GM23338 (cell line): ENCODE measurements at regions not wholly inside any gene's neighbourhood (a gene's known extent, or its start where the extent isn't known, plus 50 kb on each side); places are given as distances from the start of the nearest gene placed in this dataset.

Source experiments
- ATAC-seq: fragments of 200-7000 bp; cut with Tn5 transposase; 3 replicates; pipeline ENCODE4 v1.9.1; 2020
- DNase-seq: peaks from one replicate; pipeline ENCODE4 v3.0.0-alpha.2; 2015; ENCODE audit warnings: low spot score
- H2AFZ ChIP-seq: fragments of 200-600 bp; sonication (generic); 2 replicates; pipeline ENCODE4 v1.8.0; 2016; ENCODE audit warnings: antibody characterized with exemption, mild to moderate bottlenecking, moderate library complexity
- H3F3A ChIP-seq: fragments of 200-600 bp; sonication (generic); replicated peaks from 2 replicates; pipeline ENCODE4 v1.8.0; 2017; ENCODE audit warnings: antibody characterized with exemption, mixed run types, low read depth
- H3K27ac ChIP-seq: fragments of 200-600 bp; sonication (generic); 2 replicates; pipeline ENCODE4 v1.6.1; 2016; ENCODE audit warnings: low read depth
- H3K27me3 ChIP-seq: fragments of 200-600 bp; sonication (generic); 2 replicates; pipeline ENCODE4 v1.8.0; 2016; ENCODE audit warnings: mild to moderate bottlenecking, mixed run types, moderate library complexity; ENCODE audit not compliant: insufficient read depth
- H3K36me3 ChIP-seq: fragments of 200-600 bp; sonication (generic); 2 replicates; pipeline ENCODE4 v1.8.0; 2016; ENCODE audit warnings: mild to moderate bottlenecking; ENCODE audit not compliant: insufficient read depth
- H3K4me1 ChIP-seq: fragments of 200-600 bp; sonication (generic); 2 replicates; pipeline ENCODE4 v1.8.0; 2016; ENCODE audit warnings: mild to moderate bottlenecking, moderate library complexity; ENCODE audit not compliant: insufficient read depth
- H3K4me2 ChIP-seq: fragments of 200-600 bp; sonication (generic); 2 replicates; pipeline ENCODE4 v1.7.1; 2017; ENCODE audit warnings: mixed run types
- H3K4me3 ChIP-seq: fragments of 200-600 bp; sonication (generic); 2 replicates; pipeline ENCODE4 v1.6.1; 2016; ENCODE audit warnings: mixed run types
- H3K79me2 ChIP-seq: fragments of 200-600 bp; sonication (generic); replicated peaks from 2 replicates; pipeline ENCODE4 v1.8.0; 2017; ENCODE audit warnings: mild to moderate bottlenecking; ENCODE audit not compliant: insufficient read depth
- H3K9me2 ChIP-seq: fragments of 200-600 bp; sonication (generic); 2 replicates; pipeline ENCODE4 v1.8.0; 2017; ENCODE audit not compliant: insufficient read depth
- H4K20me1 ChIP-seq: fragments of 200-600 bp; sonication (generic); replicated peaks from 2 replicates; pipeline ENCODE4 v1.8.0; 2017; ENCODE audit warnings: mild to moderate bottlenecking; ENCODE audit not compliant: insufficient read depth
- H3K27ac Mint-ChIP-seq: 2 replicates; pipeline ENCODE4 v1.8.0; 2020; ENCODE audit warnings: inconsistent platforms, mild to moderate bottlenecking, moderate library complexity, mixed read lengths
- H3K27me3 Mint-ChIP-seq: 3 replicates; pipeline ENCODE4 v1.8.0; 2022; ENCODE audit warnings: low read depth, mild to moderate bottlenecking, moderate library complexity, mixed read lengths, inconsistent platforms; ENCODE audit not compliant: insufficient read depth, poor library complexity
- H3K36me3 Mint-ChIP-seq: 3 replicates; pipeline ENCODE4 v1.8.0; 2021; ENCODE audit warnings: low read depth, mild to moderate bottlenecking, inconsistent platforms, moderate library complexity, mixed read lengths
- H3K4me1 Mint-ChIP-seq: 3 replicates; pipeline ENCODE4 v1.8.0; 2020; ENCODE audit warnings: mild to moderate bottlenecking, inconsistent platforms, mixed read lengths
- H3K4me3 Mint-ChIP-seq: 3 replicates; pipeline ENCODE4 v1.8.0; 2021; ENCODE audit warnings: moderate library complexity, mild to moderate bottlenecking, inconsistent platforms, mixed read lengths
- H3K9me3 Mint-ChIP-seq: 3 replicates; pipeline ENCODE4 v1.8.0; 2020; ENCODE audit warnings: moderate library complexity, mild to moderate bottlenecking, inconsistent platforms, mixed read lengths
- CREB1 ChIP-seq: fragments of 250-450 bp; sonication (Bioruptor Pico); IDR thresholded peaks from 2 replicates; pipeline ENCODE4 v1.5.0; 2020; ENCODE audit warnings: low read depth, mild to moderate bottlenecking, moderate library complexity
- EZH2 ChIP-seq: fragments of 200-600 bp; sonication (generic); IDR thresholded peaks from one replicate; pipeline ENCODE4 v1.8.0; 2017; ENCODE audit warnings: antibody characterized with exemption, mild to moderate bottlenecking, low read depth; ENCODE audit not compliant: unreplicated experiment
- EZH2phosphoT487 ChIP-seq: fragments of 200-600 bp; sonication (generic); IDR thresholded peaks from one replicate; pipeline ENCODE4 v1.8.1; 2018; ENCODE audit warnings: antibody characterized with exemption; ENCODE audit not compliant: unreplicated experiment
- JUNB ChIP-seq: IDR thresholded peaks from one replicate; pipeline ENCODE4 v1.6.1; 2016; ENCODE audit warnings: antibody characterized with exemption; ENCODE audit not compliant: unreplicated experiment
- NANOG ChIP-seq: IDR thresholded peaks from 2 replicates; pipeline ENCODE4 v1.6.1; 2016; ENCODE audit warnings: antibody characterized with exemption, borderline replicate concordance
- POLR2AphosphoS5 ChIP-seq: IDR thresholded peaks from 2 replicates; pipeline ENCODE4 v1.6.1; 2016; ENCODE audit warnings: antibody characterized with exemption, low read depth
- STAT1 ChIP-seq: IDR thresholded peaks from one replicate; pipeline ENCODE4 v1.6.1; 2016; ENCODE audit warnings: antibody characterized with exemption; ENCODE audit not compliant: unreplicated experiment
- ZNF331 ChIP-seq: fragments of 250-450 bp; sonication (Bioruptor Pico); IDR thresholded peaks from 2 replicates; pipeline ENCODE4 v1.5.0; 2020; ENCODE audit warnings: low read depth, mild to moderate bottlenecking, moderate library complexity
- TF ChIP-seq, protein P1 (sequence below): fragments of 250-450 bp; sonication (Bioruptor Pico); IDR thresholded peaks from 2 replicates; pipeline ENCODE4 v1.5.0; 2020; ENCODE audit warnings: mild to moderate bottlenecking, moderate library complexity
- TF ChIP-seq, protein P2 (sequence below): IDR thresholded peaks from 2 replicates; pipeline ENCODE4 v1.6.1; 2016; ENCODE audit warnings: antibody characterized with exemption
- TF ChIP-seq, protein P3 (sequence below), 2 experiments: fragments of 200-600 bp in 1 of 2; sonication (generic) in 1 of 2; conservative IDR thresholded peaks; 2 replicates each; pipeline versions ENCODE4 v1.5.1 to v1.6.1; 2016 to 2017; ENCODE audit warnings: antibody characterized with exemption in 2 of 2, low read depth in 2 of 2, mild to moderate bottlenecking in 2 of 2, moderate library complexity in 1 of 2

DNA sequence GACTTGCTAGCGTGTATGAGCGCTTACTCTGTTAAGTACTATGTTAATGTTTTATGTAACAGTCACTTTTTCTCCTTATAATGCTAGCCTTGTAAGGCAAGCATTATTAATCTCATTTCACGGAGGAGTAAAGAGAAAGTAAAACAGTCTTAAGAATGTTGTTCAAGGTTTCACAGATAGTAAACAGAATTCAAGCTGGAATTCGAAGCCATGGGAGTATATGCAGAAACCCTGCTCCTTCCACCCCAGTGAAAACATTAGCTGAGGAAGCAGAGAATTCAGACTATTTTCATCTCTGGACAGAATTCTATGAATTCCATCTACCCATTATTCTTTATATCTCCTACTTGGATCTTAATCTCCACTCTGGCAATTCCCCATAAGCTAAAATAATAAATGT is 1028.3 kb upstream of the WWC1 start (continued):
- TF ChIP-seq, protein P1, sequence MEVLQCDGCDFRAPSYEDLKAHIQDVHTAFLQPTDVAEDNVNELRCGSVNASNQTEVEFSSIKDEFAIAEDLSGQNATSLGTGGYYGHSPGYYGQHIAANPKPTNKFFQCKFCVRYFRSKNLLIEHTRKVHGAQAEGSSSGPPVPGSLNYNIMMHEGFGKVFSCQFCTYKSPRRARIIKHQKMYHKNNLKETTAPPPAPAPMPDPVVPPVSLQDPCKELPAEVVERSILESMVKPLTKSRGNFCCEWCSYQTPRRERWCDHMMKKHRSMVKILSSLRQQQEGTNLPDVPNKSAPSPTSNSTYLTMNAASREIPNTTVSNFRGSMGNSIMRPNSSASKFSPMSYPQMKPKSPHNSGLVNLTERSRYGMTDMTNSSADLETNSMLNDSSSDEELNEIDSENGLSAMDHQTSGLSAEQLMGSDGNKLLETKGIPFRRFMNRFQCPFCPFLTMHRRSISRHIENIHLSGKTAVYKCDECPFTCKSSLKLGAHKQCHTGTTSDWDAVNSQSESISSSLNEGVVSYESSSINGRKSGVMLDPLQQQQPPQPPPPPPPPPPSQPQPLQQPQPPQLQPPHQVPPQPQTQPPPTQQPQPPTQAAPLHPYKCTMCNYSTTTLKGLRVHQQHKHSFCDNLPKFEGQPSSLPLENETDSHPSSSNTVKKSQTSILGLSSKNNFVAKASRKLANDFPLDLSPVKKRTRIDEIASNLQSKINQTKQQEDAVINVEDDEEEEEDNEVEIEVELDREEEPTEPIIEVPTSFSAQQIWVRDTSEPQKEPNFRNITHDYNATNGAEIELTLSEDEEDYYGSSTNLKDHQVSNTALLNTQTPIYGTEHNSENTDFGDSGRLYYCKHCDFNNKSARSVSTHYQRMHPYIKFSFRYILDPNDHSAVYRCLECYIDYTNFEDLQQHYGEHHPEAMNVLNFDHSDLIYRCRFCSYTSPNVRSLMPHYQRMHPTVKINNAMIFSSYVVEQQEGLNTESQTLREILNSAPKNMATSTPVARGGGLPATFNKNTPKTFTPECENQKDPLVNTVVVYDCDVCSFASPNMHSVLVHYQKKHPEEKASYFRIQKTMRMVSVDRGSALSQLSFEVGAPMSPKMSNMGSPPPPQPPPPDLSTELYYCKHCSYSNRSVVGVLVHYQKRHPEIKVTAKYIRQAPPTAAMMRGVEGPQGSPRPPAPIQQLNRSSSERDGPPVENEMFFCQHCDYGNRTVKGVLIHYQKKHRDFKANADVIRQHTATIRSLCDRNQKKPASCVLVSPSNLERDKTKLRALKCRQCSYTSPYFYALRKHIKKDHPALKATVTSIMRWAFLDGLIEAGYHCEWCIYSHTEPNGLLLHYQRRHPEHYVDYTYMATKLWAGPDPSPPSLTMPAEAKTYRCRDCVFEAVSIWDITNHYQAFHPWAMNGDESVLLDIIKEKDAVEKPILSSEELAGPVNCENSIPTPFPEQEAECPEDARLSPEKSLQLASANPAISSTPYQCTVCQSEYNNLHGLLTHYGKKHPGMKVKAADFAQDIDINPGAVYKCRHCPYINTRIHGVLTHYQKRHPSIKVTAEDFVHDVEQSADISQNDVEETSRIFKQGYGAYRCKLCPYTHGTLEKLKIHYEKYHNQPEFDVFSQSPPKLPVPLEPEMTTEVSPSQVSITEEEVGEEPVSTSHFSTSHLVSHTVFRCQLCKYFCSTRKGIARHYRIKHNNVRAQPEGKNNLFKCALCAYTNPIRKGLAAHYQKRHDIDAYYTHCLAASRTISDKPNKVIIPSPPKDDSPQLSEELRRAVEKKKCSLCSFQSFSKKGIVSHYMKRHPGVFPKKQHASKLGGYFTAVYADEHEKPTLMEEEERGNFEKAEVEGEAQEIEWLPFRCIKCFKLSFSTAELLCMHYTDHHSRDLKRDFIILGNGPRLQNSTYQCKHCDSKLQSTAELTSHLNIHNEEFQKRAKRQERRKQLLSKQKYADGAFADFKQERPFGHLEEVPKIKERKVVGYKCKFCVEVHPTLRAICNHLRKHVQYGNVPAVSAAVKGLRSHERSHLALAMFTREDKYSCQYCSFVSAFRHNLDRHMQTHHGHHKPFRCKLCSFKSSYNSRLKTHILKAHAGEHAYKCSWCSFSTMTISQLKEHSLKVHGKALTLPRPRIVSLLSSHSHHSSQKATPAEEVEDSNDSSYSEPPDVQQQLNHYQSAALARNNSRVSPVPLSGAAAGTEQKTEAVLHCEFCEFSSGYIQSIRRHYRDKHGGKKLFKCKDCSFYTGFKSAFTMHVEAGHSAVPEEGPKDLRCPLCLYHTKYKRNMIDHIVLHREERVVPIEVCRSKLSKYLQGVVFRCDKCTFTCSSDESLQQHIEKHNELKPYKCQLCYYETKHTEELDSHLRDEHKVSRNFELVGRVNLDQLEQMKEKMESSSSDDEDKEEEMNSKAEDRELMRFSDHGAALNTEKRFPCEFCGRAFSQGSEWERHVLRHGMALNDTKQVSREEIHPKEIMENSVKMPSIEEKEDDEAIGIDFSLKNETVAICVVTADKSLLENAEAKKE (CRISPR knock-in tag), result no peak
- TF ChIP-seq STAT1, result no peak
- TF ChIP-seq EZH2phosphoT487, result no peak
- TF ChIP-seq EZH2, result no peak

DNA sequence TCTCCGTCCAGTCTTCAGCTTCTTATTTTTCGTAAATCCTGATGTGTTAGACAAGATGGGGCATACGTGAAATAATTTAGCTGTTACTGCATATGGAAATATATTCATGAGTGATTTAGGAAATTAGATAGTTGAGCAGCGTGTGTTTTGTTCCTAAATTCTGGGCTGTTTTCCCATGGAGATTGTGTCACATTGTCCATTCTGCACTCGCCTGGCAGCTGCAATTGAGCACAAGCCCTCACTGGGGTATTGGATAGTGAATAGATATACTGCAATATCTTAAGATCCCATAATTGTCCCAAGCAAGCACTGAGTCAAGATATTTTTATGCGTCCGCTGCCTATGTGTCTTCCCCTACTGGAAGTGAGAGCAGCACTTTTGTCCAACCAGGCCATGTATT is 1027.1 kb upstream of the WWC1 start:
- no peaks in the 10 kb centered on the region for H3K27me3 ChIP-seq
- no peaks in the 10 kb centered on the region for H3F3A ChIP-seq
- Mint-ChIP-seq H3K36me3 (peaks cover 6% of the 10 kb centered on the region; the same call in 1 of the 3 replicates), H3K4me3 (no peak overlapping the region), H3K9me3 (peaks cover 5% of the 10 kb centered on the region; the same call in 2 of the 3 replicates), H3K4me1 (peaks cover 13% of the 10 kb centered on the region; the same call in 2 of the 3 replicates), H3K27ac (no peak overlapping the region), H3K27me3 (no peaks in the 10 kb centered on the region)
- no peaks in the 10 kb centered on the region for H4K20me1 ChIP-seq
- no peak overlapping the region for H3K27ac ChIP-seq
- no peaks in the 10 kb centered on the region for H3K36me3 ChIP-seq
- H3K4me2 ChIP-seq, result no peak overlapping the region
- H3K4me3 ChIP-seq, result no peak overlapping the region
- H3K4me1 ChIP-seq, result peaks cover 13% of the 10 kb centered on the region
- H3K79me2 ChIP-seq, result no peaks in the 10 kb centered on the region
- TF ChIP-seq NANOG, result no peak
- H2AFZ ChIP-seq, result no peak overlapping the region
- H3K9me2 ChIP-seq, result no peaks in the 10 kb centered on the region
- DNase-seq, result no peak
- no peak for ATAC-seq

DNA sequence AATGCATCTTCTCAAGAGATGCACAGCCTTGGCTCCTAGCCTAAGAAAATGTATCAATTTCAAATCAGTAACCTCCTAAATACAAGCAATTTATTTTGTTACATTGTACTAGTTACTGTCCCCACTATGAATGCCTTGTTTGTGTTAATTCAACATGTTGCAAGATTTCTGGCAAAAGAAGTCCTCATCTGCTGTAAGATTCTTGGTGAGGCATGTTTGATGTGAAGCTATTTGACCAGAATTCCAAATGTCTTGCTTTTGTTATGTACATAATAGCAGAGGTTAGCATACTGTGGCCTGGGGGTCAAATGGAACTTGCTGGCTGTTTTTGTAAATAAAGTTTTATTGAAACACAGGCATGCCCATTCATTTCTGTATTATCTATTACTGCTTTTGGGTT is 1023.1 kb upstream of the WWC1 start:
- Histone ChIP-seq H2AFZ (no peak overlapping the region), H3F3A (no peaks in the 10 kb centered on the region), H3K4me3 (no peak overlapping the region), H3K4me2 (no peak overlapping the region), H3K79me2 (no peaks in the 10 kb centered on the region), H3K4me1 (peaks cover 18% of the 10 kb centered on the region), H3K27me3 (no peaks in the 10 kb centered on the region), H3K36me3 (no peaks in the 10 kb centered on the region), H4K20me1 (no peaks in the 10 kb centered on the region), H3K9me2 (no peaks in the 10 kb centered on the region), H3K27ac (no peak overlapping the region)
- DNase-seq (no peak), ATAC-seq (no peak)
- no peaks in the 10 kb centered on the region for H3K36me3 Mint-ChIP-seq
- H3K4me3 Mint-ChIP-seq, result no peak overlapping the region
- H3K27me3 Mint-ChIP-seq, result no peaks in the 10 kb centered on the region
- H3K27ac Mint-ChIP-seq, result no peak overlapping the region
- H3K4me1 Mint-ChIP-seq, result peaks cover 18% of the 10 kb centered on the region
- H3K9me3 Mint-ChIP-seq, result no peaks in the 10 kb centered on the region
- TF ChIP-seq, protein P2, sequence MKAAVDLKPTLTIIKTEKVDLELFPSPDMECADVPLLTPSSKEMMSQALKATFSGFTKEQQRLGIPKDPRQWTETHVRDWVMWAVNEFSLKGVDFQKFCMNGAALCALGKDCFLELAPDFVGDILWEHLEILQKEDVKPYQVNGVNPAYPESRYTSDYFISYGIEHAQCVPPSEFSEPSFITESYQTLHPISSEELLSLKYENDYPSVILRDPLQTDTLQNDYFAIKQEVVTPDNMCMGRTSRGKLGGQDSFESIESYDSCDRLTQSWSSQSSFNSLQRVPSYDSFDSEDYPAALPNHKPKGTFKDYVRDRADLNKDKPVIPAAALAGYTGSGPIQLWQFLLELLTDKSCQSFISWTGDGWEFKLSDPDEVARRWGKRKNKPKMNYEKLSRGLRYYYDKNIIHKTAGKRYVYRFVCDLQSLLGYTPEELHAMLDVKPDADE, result no peak
- TF ChIP-seq POLR2AphosphoS5 (no peak), CREB1 (CRISPR knock-in tag) (no peak), NANOG (no peak), JUNB (no peak), ZNF331 (CRISPR knock-in tag) (no peak), STAT1 (no peak), EZH2phosphoT487 (no peak), EZH2 (no peak)
- TF ChIP-seq, protein P3, sequence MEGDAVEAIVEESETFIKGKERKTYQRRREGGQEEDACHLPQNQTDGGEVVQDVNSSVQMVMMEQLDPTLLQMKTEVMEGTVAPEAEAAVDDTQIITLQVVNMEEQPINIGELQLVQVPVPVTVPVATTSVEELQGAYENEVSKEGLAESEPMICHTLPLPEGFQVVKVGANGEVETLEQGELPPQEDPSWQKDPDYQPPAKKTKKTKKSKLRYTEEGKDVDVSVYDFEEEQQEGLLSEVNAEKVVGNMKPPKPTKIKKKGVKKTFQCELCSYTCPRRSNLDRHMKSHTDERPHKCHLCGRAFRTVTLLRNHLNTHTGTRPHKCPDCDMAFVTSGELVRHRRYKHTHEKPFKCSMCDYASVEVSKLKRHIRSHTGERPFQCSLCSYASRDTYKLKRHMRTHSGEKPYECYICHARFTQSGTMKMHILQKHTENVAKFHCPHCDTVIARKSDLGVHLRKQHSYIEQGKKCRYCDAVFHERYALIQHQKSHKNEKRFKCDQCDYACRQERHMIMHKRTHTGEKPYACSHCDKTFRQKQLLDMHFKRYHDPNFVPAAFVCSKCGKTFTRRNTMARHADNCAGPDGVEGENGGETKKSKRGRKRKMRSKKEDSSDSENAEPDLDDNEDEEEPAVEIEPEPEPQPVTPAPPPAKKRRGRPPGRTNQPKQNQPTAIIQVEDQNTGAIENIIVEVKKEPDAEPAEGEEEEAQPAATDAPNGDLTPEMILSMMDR (conservative IDR thresholded peaks at IDR 0.05; ENCODE audit: low read depth in 2 of 2), result no peak
